HG03575 (cell line): ENCODE measurements at regions not wholly inside any gene's neighbourhood (a gene's known extent, or its start where the extent isn't known, plus 50 kb on each side); places are given as distances from the start of the nearest gene placed in this dataset.
"Not testable (repeated sequence)": the region's sequence is repeated elsewhere in the genome, so short reads cannot be mapped to it uniquely, and the experiment has no call there.

Experiments
- ATAC-seq: cut with Tn5 transposase; IDR thresholded peaks from one replicate; pipeline ENCODE4 v1.9.1; 2021; ENCODE audit not compliant: unreplicated experiment, insufficient number of reproducible peaks, low FRiP score; ENCODE audit errors: extremely low read depth

DNA sequence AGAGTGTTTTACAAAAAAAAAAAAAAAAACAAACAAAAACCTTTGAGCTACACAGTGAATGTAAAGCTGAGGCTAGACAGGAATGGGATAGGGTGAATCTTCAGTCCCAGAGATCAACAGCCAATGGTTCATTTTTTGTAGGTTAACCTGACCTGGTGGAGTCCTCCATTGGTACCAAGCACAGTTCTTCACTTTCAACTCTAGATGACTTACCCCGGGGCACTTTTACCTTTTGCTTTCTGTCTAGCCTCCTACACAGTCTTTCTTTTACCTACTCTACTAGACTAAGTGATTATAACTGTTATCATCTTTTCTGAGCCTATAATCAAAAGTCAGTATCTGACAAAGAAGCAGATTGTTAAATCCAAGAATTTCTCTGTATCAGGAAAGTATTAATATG lies 50.9 kb downstream of the ANXA2R start:
- ATAC-seq, result no peak

- ATAC-seq, result no peak
Measured at GRCh38 chr5:42988568-42988967, 51.6 kb downstream of the ANXA2R start.

DNA sequence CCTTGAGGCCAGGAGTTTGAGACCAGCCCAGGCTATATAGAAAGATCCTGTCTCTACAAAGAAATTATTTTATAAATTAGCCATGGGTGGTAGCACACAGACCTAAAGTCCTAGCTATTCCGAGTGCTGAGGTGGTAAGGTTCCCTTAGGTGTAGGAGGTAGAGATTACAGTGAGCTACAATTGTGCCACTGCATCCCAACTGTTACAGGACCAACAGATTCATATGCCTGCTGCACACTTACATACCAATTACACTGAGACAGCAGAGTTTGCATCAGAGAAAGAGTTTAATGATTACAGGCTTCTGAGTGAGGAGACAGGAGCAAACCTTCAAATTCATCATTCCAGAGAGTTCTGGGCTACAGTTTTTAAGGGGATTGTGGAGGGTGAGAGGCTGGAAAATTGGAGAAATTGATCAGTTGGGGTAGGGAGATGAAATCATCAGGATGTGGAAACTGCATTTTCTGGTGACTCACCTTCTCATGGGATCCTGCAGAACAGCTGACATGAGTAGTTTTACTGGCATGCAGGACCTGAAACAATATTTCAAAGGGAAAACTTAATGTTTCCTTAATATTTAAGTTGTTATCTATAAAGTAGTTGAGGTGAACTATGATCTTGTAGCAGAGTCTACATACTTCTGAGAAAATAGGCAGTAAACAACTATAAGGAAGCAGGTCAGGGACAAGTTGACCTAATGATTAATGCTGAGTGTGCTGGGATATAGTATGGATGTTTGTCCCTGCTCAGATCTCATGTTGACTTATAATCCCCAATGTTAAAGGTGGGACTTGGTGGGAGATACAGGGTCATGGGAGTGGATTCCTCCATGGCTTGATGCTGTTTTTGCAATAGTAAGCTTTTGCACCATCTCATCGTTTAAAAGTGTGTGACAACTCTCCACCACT lies 54.7 kb downstream of the ANXA2R start:
- no peak for ATAC-seq

- no peak for ATAC-seq
Measured at GRCh38 chr5:42984307-42984706, 55.8 kb downstream of the ANXA2R start.

GRCh38 chr5:42982107-42982622 lies 58.0 kb downstream of the ANXA2R start:
- no peak for ATAC-seq

- not testable (repeated sequence) for ATAC-seq
Measured at GRCh38 chr5:42981417-42982106, 58.6 kb downstream of the ANXA2R start.

DNA sequence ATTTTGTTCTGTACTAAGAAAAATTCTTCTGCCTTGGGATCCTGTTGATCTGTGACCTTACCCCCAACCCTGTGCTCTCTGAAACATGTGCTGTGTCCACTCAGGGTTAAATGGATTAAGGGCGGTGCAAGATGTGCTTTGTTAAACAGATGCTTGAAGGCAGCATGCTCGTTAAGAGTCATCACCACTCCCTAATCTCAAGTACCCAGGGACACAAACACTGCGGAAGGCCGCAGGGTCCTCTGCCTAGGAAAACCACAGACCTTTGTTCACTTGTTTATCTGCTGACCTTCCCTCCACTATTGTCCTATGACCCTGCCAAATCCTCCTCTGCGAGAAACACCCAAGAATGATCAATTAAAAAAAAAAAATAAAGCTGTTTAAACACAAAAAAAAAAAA lies 59.1 kb downstream of the ANXA2R start:
- ATAC-seq, result not testable (repeated sequence)

- ATAC-seq, result not testable (repeated sequence)
Measured at GRCh38 chr5:42980391-42980790, 59.7 kb downstream of the ANXA2R start.

DNA sequence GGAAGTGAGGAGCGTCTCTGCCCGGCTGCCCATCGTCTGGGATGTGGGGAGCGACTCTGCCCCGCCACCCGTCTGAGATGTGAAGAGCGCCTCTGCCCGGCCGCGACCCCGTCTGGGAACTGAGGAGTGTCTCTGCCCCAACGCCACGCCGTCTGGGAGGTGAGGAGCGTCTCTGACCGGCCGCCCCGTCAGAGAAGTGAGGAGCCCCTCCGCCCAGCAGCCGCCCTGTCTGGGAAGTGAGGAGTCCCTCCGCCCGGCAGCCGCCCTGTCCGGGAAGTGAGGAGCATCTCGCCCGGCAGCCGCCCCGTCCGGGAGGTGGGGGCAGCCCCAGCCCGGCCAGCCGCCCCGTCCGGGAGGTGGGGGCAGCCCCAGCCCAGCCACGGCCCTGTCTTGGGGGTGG lies 60.9 kb downstream of the ANXA2R start:
- ATAC-seq, result not testable (repeated sequence)

DNA sequence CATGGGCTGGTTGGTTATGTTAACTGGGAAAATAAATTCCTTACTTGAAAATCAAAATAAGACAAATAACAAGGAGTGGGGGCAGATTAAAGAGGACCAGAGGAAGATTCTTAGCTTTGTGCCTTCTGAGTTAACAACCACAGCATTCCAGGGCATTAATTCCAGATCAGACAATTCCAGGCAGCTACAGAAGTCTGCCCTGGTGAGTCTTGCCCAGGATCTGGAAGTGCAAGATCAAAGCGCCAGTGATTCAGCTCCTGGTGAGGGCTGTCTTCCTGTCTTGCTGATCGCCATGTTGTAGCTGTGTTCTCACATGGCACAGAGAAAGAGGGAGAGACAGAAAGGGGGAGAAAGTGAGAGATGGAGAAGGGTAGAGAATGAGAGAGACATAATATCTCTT lies 65.6 kb downstream of the ANXA2R start:
- ATAC-seq, result no peak

GRCh38 chr5:42970636-42971559 lies 69.2 kb downstream of the ANXA2R start:
- ATAC-seq, result no peak

DNA sequence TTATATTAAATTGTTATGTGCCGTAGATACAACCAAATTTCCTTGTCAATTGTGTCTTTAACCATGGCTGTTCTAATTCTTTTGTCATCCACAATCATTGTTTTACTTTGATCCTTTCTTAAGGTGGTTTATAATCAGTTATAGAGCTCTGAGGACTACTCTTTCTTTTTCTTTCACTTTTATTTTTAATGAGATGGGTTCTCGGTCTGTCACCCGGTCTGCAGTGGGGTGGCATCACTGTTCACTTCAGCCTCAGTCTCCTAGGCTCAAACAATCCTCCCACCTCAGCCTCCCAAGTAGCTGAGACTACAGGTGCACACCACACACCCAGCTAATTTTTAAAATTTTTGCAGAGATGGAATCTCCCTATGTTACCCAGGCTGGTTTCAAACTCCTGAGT lies 74.2 kb downstream of the ANXA2R start:
- ATAC-seq, result no peak

DNA sequence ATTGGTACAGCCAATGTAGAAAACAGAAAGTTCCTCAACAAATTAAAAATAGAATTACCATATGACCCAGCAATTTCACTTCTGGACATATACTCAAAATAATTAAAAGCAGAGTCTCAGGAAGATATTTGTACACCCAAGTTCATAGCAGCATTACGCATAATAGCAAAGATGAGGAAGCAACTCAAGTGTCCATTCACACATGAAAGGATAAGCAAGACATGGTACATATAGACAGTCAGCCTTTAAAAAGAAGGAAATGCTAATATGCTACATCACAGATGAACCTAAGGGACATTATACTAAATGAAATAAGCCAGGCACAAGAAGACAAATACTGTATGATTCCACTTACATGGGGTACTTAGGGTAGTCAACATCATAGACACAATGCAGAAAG lies 76.7 kb downstream of the ANXA2R start:
- ATAC-seq, result no peak

- ATAC-seq, result no peak
Measured at GRCh38 chr5:42962124-42962523, 78.0 kb downstream of the ANXA2R start.

DNA sequence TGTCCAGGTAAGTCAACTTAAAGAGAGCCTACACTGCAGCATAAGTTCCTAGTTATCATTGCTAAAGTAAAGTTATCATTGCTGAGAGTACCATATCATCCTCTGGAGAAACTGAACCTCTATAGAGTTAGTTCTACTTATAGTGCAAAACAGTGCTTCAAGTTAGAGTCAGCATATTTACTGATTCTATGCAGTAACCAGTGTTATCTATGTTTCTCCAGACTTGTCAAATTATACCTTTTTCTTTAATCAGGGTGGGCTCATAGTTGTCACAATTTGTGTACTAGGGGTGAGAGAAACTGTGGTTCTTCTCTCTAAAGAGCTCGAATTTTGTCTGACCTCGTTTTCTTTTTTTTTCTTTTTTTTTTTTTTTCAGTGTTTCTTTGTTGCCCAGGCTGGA lies 79.6 kb downstream of the ANXA2R start:
- ATAC-seq, result no peak

GRCh38 chr5:42956551-42956950 lies 83.6 kb downstream of the ANXA2R start:
- no peak for ATAC-seq

DNA sequence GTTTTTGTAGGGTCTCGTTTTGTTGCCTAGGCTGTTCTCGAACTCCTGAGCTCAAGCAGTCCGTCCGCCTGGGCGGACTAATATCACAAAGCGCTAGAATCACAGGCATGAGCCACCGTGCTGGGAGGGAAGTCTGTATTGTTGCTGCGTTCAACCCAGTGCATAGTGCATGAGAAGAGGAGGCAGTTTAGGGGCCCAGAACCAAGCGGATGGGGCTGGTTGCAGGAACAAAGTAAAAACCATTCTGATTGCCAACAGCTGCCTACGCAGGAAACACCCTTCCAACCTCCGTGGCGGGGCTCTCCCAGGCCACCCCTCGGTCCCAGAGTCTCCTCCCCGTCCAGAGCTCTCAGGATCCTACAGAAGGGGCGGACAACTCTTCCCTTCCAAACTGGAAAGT lies 87.1 kb downstream of the ANXA2R start:
- no peak for ATAC-seq

- no peak for ATAC-seq
Measured at GRCh38 chr5:42952578-42952974, 87.5 kb downstream of the ANXA2R start.

DNA sequence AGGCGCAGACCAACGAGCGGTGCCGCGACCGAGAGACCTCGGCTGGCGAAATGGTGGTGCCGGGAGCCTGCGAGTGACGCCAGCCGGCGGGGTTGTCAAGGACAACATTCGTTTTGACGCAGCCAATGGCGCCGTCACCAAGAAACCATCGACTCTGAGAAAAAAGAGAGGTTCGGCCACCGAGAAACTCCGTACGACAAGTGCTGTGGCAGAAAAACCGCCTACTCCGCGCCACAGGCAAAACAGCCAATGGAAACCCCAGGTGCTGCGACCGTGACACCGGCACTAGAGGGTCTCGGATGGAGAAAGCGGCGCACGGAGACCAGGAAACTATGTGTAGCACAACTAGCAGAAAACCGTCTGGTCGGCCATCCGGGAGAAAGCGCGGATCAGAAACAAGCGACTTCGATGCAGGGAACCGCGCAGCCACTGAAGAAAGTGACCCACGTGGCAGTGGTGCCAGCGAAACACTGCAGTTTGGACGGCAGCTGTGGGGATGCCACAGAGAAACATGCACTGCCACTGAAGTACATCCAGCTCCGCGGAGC lies 88.8 kb downstream of the ANXA2R start:
- no peak for ATAC-seq
